ENCODE measurements at regions not wholly inside any gene's neighbourhood (a gene's known extent, or its start where the extent isn't known, plus 50 kb on each side); places are given as distances from the start of the nearest gene placed in this dataset.

- Histone ChIP-seq H3K4me2 (ENCODE audit: low read length) (no peak overlapping the region), H3K4me3 (ENCODE audit: low read length) (no peak overlapping the region), H3K9me3 (replicated peaks; ENCODE audit: low read length) (no peaks in the 10 kb centered on the region), H3K36me3 (ENCODE audit: insufficient read depth, low read length) (no peaks in the 10 kb centered on the region), H3K9ac (ENCODE audit: low read depth, low read length) (no peak overlapping the region), H3K27me3 (ENCODE audit: control insufficient read depth, insufficient read depth, low read length) (peaks cover 37% of the 10 kb centered on the region), H3K4me1 (ENCODE audit: control insufficient read depth, insufficient read depth, low read length) (no peaks in the 10 kb centered on the region)
Measured at GRCh38 chr22:27633296-27633871, 168.2 kb downstream of the MN1 start.

DNA sequence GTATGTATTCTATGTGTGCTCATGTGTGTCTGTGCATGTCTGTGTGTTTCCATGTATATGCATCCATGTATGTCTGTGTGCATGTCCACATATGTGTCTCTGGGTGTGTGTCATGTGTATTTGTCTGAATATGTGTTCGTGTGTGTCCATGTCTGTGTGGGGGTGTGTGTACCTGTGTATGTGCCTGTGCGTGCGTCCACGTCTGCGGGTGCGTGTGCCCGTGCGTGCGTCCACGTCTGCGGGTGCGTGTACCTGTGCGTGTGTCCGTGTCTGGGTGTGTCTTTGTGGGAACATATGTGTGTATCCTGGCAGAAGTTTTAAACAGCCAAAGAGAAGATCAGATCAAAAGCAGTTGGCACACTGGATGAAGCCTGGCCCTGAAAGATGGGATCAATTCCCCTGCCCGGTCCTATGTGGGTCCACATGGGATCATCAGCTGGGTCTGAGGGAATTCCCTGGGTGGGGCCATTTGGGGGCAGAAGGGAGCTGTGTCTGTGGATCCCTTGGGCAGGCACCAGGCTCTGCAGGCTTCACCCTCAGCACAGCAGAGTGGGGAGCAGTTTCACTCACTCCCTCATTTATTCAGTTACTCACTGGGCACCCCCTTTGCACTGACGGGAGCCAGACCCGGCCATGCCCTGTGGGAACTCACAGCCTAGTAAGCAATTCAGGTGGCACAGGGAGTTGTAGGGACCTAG is 167.4 kb downstream of the MN1 start:
- Histone ChIP-seq H3K4me1 (ENCODE audit: control insufficient read depth, insufficient read depth, low read length) (no peaks in the 10 kb centered on the region), H3K9ac (ENCODE audit: low read depth, low read length) (no peak overlapping the region), H3K27me3 (ENCODE audit: control insufficient read depth, insufficient read depth, low read length) (peaks cover 34% of the 10 kb centered on the region), H3K36me3 (ENCODE audit: insufficient read depth, low read length) (no peaks in the 10 kb centered on the region), H3K4me2 (ENCODE audit: low read length) (no peak overlapping the region), H3K9me3 (replicated peaks; ENCODE audit: low read length) (no peaks in the 10 kb centered on the region), H3K4me3 (ENCODE audit: low read length) (no peak overlapping the region)

GRCh38 chr22:27635435-27635834 is 166.1 kb downstream of the MN1 start:
- H3K27me3 ChIP-seq (ENCODE audit: control insufficient read depth, insufficient read depth, low read length), result peaks cover 31% of the 10 kb centered on the region
- no peak overlapping the region for H3K9ac ChIP-seq (ENCODE audit: low read depth, low read length)
- no peaks in the 10 kb centered on the region for H3K36me3 ChIP-seq (ENCODE audit: insufficient read depth, low read length)
- H3K4me3 ChIP-seq (ENCODE audit: low read length), result no peak overlapping the region
- H3K4me2 ChIP-seq (ENCODE audit: low read length), result no peak overlapping the region
- no peaks in the 10 kb centered on the region for H3K9me3 ChIP-seq (replicated peaks; ENCODE audit: low read length)
- H3K4me1 ChIP-seq (ENCODE audit: control insufficient read depth, insufficient read depth, low read length), result no peaks in the 10 kb centered on the region

- Histone ChIP-seq H3K9ac (ENCODE audit: low read depth, low read length) (no peak overlapping the region), H3K9me3 (replicated peaks; ENCODE audit: low read length) (no peaks in the 10 kb centered on the region), H3K27me3 (ENCODE audit: control insufficient read depth, insufficient read depth, low read length) (peaks cover 33% of the 10 kb centered on the region), H3K36me3 (ENCODE audit: insufficient read depth, low read length) (no peaks in the 10 kb centered on the region), H3K4me3 (ENCODE audit: low read length) (no peak overlapping the region), H3K4me2 (ENCODE audit: low read length) (no peak overlapping the region), H3K4me1 (ENCODE audit: control insufficient read depth, insufficient read depth, low read length) (no peaks in the 10 kb centered on the region)
Measured at GRCh38 chr22:27635852-27636251, 165.7 kb downstream of the MN1 start.

DNA sequence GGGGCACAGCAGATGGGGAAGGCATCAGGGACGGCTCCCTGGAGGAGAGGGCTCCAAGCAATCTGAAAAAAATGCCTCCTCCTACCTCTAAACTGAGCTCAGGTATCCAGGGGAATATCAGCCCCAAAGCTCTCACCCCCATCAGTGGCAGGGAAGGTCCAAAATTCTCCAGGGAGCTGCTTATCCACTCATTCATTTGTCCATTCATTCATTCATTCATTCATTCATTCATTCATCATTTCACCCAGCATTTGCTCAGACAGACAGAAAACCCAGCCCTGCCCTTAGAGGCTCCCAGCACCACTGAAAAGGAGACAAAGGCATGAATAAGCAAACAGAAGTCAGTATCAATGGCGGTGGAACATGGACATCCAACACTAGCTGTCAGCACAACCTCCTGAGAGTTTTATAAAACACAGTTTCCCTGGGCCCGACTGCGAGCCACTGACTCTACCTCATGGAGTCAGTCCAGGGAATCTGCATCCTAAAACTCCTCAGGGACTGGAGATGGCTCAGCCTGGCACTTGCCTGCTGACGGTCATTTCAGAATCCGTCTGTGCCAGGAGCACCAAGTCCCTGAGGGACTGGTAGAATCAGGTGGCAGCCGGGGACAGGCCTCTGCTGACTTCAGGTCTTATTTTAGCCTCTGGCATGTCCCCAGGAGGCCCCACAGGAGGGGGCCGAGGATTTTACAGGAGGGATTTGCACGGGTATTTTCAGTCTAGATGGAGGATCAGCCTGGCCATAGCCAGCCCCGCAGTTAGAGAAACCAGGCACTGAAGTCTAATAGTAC is 164.6 kb downstream of the MN1 start:
- Histone ChIP-seq H3K27me3 (ENCODE audit: control insufficient read depth, insufficient read depth, low read length) (peaks cover 37% of the 10 kb centered on the region), H3K4me2 (ENCODE audit: low read length) (no peak overlapping the region), H3K36me3 (ENCODE audit: insufficient read depth, low read length) (no peaks in the 10 kb centered on the region), H3K9ac (ENCODE audit: low read depth, low read length) (no peak overlapping the region), H3K4me1 (ENCODE audit: control insufficient read depth, insufficient read depth, low read length) (no peaks in the 10 kb centered on the region), H3K4me3 (ENCODE audit: low read length) (no peak overlapping the region), H3K9me3 (replicated peaks; ENCODE audit: low read length) (no peaks in the 10 kb centered on the region)

DNA sequence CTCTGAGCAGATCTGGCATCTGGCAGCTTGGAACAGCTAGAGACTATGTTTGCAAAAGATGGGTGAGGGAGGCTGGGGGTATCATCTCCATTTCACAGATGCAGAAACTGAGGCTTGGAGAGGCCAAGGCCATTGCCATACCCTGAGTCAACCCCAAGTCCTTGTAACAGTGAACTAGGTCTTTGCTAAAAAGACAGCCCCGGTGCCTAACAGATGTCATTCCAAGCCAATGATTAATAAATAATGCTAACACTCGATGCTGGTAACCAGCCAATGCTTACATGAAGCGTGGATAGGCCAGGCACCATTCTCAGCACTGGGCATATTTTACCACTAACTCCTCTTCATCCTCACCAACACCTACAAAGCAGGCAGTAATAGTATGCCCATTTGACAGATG is 164.0 kb downstream of the MN1 start:
- Histone ChIP-seq H3K4me1 (ENCODE audit: control insufficient read depth, insufficient read depth, low read length) (no peaks in the 10 kb centered on the region), H3K9ac (ENCODE audit: low read depth, low read length) (no peak overlapping the region), H3K4me2 (ENCODE audit: low read length) (no peak overlapping the region), H3K4me3 (ENCODE audit: low read length) (no peak overlapping the region), H3K9me3 (replicated peaks; ENCODE audit: low read length) (no peaks in the 10 kb centered on the region), H3K36me3 (ENCODE audit: insufficient read depth, low read length) (no peaks in the 10 kb centered on the region), H3K27me3 (ENCODE audit: control insufficient read depth, insufficient read depth, low read length) (peaks cover 40% of the 10 kb centered on the region)

- Histone ChIP-seq H3K9ac (ENCODE audit: low read depth, low read length) (no peak overlapping the region), H3K4me3 (ENCODE audit: low read length) (no peak overlapping the region), H3K36me3 (ENCODE audit: insufficient read depth, low read length) (no peaks in the 10 kb centered on the region), H3K9me3 (replicated peaks; ENCODE audit: low read length) (no peaks in the 10 kb centered on the region), H3K4me1 (ENCODE audit: control insufficient read depth, insufficient read depth, low read length) (no peaks in the 10 kb centered on the region), H3K4me2 (ENCODE audit: low read length) (no peak overlapping the region), H3K27me3 (ENCODE audit: control insufficient read depth, insufficient read depth, low read length) (peaks cover 45% of the 10 kb centered on the region)
Measured at GRCh38 chr22:27638329-27639233, 163.0 kb downstream of the MN1 start.

DNA sequence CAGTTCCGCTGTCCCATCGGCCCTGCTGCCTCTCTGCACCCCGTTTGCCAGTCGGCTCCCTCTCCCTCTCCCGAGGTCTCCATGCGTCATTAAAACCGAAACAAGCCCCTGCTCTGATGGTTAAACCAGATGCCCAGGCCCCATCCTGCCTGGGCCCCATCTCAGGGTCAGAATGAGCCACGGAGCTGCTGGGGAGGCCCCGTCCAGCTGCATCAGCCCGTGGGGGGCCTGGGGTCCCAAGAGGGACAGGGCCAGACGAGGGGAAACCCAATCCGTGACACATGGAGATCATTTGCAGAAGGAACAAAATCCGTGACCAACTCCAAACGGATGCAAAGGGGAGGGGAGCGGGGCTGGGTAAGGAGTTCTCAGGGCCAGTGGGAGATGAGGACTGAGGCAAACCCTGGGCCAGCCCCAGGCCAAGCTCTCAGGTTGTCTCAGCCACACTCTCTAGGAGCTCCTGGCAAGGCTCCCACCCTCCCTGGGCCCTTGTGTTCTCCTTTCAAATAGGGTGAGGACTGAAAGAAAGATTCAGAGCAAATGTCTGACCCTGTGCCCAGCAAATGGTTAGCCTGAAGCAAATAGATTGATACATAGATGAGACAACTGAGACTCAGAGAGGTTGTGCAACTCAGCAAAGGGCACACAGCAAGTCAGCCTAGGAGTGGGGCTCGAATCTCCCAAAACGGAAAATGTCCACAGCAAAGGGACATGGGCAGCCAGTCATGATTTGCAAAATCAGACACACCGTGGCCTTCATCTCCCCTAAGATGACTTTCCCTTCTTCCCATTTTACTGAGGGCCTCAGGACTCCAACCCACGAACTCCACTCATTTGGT is 162.1 kb downstream of the MN1 start:
- H3K27me3 ChIP-seq (ENCODE audit: control insufficient read depth, insufficient read depth, low read length), result peaks cover 38% of the 10 kb centered on the region
- no peak overlapping the region for H3K4me2 ChIP-seq (ENCODE audit: low read length)
- H3K4me1 ChIP-seq (ENCODE audit: control insufficient read depth, insufficient read depth, low read length), result no peaks in the 10 kb centered on the region
- no peaks in the 10 kb centered on the region for H3K9me3 ChIP-seq (replicated peaks; ENCODE audit: low read length)
- H3K36me3 ChIP-seq (ENCODE audit: insufficient read depth, low read length), result no peaks in the 10 kb centered on the region
- H3K4me3 ChIP-seq (ENCODE audit: low read length), result no peak overlapping the region
- no peak overlapping the region for H3K9ac ChIP-seq (ENCODE audit: low read depth, low read length)

DNA sequence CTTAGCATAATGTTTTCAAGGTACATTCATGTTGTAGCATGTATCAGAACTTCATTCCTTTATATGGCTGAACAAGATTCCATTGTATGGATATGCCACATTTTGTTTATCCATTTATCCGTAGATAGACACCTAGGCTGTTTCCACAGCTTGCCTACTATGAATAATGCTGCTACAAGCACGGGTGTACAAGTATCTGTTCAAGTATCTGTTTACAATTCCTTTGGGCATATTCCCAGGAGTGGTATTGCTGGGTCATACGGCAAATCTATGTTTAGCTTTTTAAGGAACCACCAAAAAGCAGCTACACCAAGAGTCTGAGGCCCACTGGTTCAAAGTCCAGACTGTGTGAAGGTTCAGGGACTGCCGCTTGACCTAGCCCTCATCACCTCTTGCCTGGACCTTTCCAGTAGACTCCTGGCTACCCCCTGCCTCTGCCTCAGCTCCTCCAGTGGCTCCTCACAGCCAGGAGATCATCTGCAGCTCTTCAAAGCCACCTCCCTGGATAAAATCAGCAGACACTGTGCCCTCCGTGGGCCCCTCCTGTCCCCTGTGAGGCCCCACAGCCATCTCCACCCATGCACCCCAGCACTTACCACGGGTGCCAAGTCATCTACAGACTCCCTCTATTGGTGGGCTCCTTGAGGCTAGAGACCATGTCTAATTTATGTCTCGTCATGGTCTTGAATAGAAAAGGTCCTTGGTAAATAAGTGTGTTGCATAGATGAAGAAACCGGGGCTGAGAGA is 160.3 kb downstream of the MN1 start:
- H3K4me1 ChIP-seq (ENCODE audit: control insufficient read depth, insufficient read depth, low read length), result no peaks in the 10 kb centered on the region
- no peak overlapping the region for H3K4me2 ChIP-seq (ENCODE audit: low read length)
- H3K9me3 ChIP-seq (replicated peaks; ENCODE audit: low read length), result no peaks in the 10 kb centered on the region
- no peak overlapping the region for H3K9ac ChIP-seq (ENCODE audit: low read depth, low read length)
- H3K36me3 ChIP-seq (ENCODE audit: insufficient read depth, low read length), result no peaks in the 10 kb centered on the region
- no peak overlapping the region for H3K4me3 ChIP-seq (ENCODE audit: low read length)
- peaks cover 26% of the 10 kb centered on the region for H3K27me3 ChIP-seq (ENCODE audit: control insufficient read depth, insufficient read depth, low read length)

DNA sequence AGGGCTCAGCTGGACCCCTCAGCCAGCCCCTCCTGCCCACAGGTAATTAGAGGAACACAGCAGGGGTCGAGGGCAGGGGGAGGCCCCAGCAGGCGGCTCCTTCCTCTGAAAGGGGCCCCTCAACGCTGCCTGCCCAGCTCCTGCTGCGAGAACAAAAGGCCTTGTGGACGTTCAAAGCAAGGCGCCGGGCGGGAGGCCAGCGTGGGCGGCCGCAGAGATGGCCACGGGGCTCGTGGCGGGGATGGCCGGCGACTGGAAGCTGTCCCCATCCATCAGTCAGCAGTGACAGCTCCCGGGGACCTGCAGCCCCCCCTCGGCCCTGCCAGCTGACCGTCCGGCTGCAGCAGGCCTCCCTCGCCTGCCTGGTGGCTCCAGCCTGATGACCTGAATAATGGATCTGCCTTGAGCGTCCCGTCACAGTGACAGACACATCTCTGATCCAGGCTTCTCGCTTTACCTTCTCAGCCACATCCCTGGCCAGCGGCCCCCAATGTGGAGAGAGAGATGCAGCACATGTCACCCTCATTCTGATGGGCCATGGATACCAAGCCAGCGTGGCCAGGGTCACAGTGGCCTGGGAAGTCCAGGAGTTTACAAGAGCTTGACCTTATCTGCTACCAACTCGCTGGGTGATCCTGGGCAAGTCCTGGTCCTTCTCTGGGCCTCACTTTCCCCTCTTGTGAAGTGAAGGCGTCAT is 159.3 kb downstream of the MN1 start:
- peaks cover 16% of the 10 kb centered on the region for H3K27me3 ChIP-seq (ENCODE audit: control insufficient read depth, insufficient read depth, low read length)
- no peaks in the 10 kb centered on the region for H3K36me3 ChIP-seq (ENCODE audit: insufficient read depth, low read length)
- H3K4me1 ChIP-seq (ENCODE audit: control insufficient read depth, insufficient read depth, low read length), result no peaks in the 10 kb centered on the region
- H3K9ac ChIP-seq (ENCODE audit: low read depth, low read length), result no peak overlapping the region
- no peak overlapping the region for H3K4me3 ChIP-seq (ENCODE audit: low read length)
- H3K9me3 ChIP-seq (replicated peaks; ENCODE audit: low read length), result no peaks in the 10 kb centered on the region
- no peak overlapping the region for H3K4me2 ChIP-seq (ENCODE audit: low read length)

All from skeletal muscle satellite cell (primary cell).